HG03095 (cell line): ENCODE measurements at regions not wholly inside any gene's neighbourhood (a gene's known extent, or its start where the extent isn't known, plus 50 kb on each side); places are given as distances from the start of the nearest gene placed in this dataset.
"Not testable (repeated sequence)": the region's sequence is repeated elsewhere in the genome, so short reads cannot be mapped to it uniquely, and the experiment has no call there.

Experiments used
- ATAC-seq: cut with Tn5 transposase; IDR thresholded peaks from one replicate; pipeline ENCODE4 v1.9.1; 2021; ENCODE audit warnings: moderate library complexity; ENCODE audit not compliant: unreplicated experiment

GRCh38 chr6:112401083-112401482, 54.0 kb downstream of the RFPL4B start:
- no peak for ATAC-seq

GRCh38 chr6:112407101-112407590, 60.0 kb downstream of the RFPL4B start:
- no peak for ATAC-seq

GRCh38 chr6:112408522-112408921, 61.4 kb downstream of the RFPL4B start:
- ATAC-seq = no peak

- ATAC-seq = no peak
Measured at GRCh38 chr6:112409311-112409710, 62.2 kb downstream of the RFPL4B start.

GRCh38 chr6:112413780-112414179, 66.7 kb downstream of the RFPL4B start:
- ATAC-seq = no peak

- no peak for ATAC-seq
Measured at GRCh38 chr6:112415366-112415765, 68.2 kb downstream of the RFPL4B start.

GRCh38 chr6:112416866-112417265, 69.7 kb downstream of the RFPL4B start:
- ATAC-seq = no peak

GRCh38 chr6:112427011-112427410, 79.9 kb downstream of the RFPL4B start:
- ATAC-seq = not testable (repeated sequence)

GRCh38 chr6:112427499-112427898, 80.4 kb downstream of the RFPL4B start:
- ATAC-seq = no peak

GRCh38 chr6:112428477-112428876, 81.3 kb downstream of the RFPL4B start:
- ATAC-seq = no peak

- no peak for ATAC-seq
Measured at GRCh38 chr6:112429226-112429625, 82.1 kb downstream of the RFPL4B start.

GRCh38 chr6:112431803-112432202, 84.7 kb downstream of the RFPL4B start:
- ATAC-seq = no peak

- no peak for ATAC-seq
Measured at GRCh38 chr6:112432853-112433252, 85.7 kb downstream of the RFPL4B start.

- no peak for ATAC-seq
Measured at GRCh38 chr6:112433457-112433856, 86.3 kb downstream of the RFPL4B start.

- no peak for ATAC-seq
Measured at GRCh38 chr6:112434896-112435435, 87.8 kb downstream of the RFPL4B start.

- ATAC-seq = no peak
Measured at GRCh38 chr6:112437058-112437457, 89.9 kb downstream of the RFPL4B start.

- no peak for ATAC-seq
Measured at GRCh38 chr6:112439010-112439409, 91.9 kb downstream of the RFPL4B start.

- no peak for ATAC-seq
Measured at GRCh38 chr6:112439432-112439831, 92.3 kb downstream of the RFPL4B start.

GRCh38 chr6:112441607-112442006, 94.5 kb downstream of the RFPL4B start:
- ATAC-seq = no peak

- no peak for ATAC-seq
Measured at GRCh38 chr6:112443179-112444065, 96.3 kb downstream of the RFPL4B start.

GRCh38 chr6:112448786-112449185, 101.7 kb downstream of the RFPL4B start:
- not testable (repeated sequence) for ATAC-seq

GRCh38 chr6:112450663-112451062, 103.5 kb downstream of the RFPL4B start:
- no peak for ATAC-seq
